Renal cortical epithelial cell (primary cell): ENCODE measurements at regions not wholly inside any gene's neighbourhood (a gene's known extent, or its start where the extent isn't known, plus 50 kb on each side); places are given as distances from the start of the nearest gene placed in this dataset.

Experiments used
- DNase-seq: peaks from one replicate; pipeline ENCODE4 v3.0.0-alpha.2; 2011; ENCODE audit warnings: low read depth

- DNase-seq, result no peak
Measured at GRCh38 chr20:60316476-60317158, 358.4 kb downstream of the CDH26 start.

DNA sequence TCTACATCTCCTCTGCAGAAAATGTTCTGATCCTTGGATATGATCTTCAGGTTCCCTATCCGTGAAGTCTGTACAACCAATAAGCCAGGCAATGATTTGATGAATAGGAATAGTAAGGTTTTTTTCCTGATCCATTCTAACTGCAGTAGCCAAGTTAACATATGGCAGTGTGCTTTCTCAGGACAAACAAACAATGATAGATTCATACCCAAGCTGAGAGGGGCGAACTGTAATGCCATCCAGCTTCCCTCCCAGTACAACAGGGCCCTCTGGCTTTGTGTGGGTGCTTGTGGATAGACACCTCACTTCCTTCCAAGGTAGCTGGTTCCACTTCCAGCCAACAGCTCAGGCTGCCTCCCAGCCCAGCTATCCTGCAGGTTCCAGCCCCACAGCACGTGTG lies 359.2 kb downstream of the CDH26 start:
- no peak for DNase-seq

GRCh38 chr20:60321601-60322000 lies 363.4 kb downstream of the CDH26 start:
- DNase-seq, result no peak

DNA sequence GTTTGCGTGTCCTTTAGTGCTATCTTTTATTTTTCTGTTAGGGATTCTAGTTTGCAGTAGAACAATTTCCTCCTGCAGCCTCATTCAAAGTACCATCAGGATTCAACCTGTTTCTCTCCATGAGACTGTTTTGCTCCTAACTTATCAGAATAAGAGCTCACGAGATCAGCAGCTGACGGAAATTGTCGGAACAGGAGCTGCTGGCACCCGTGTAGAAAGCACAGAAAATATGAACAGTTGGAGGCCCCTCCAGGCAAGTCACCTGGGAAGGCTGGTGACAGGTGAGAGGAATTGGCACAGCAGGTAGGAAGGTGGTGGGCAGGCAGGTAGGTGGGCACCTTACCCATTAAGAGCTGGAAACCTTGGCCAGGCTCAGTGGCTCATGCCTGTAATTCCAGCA lies 368.6 kb downstream of the CDH26 start:
- DNase-seq, result no peak

- no peak for DNase-seq
Measured at GRCh38 chr20:60327971-60328660, 369.9 kb downstream of the CDH26 start.

DNA sequence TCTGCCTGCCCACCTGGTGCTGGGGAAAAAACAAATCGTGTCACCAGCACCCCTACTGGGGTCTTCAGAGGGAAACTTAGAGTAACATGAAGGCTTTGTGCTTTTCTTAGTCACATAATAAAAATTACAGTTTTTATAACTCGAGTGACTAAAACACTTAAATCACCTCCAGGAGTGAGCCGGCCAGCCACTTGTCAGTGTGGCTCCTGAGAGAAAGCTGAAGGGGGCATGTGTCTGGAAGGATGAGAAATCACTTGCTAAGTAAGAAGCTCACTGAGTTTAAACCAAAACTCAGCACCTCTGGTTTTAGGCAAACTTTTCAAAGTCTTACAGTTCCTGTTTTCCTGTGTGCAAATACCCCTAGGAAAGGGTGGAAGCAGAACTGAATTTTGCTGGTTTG lies 372.2 kb downstream of the CDH26 start:
- no peak for DNase-seq

DNA sequence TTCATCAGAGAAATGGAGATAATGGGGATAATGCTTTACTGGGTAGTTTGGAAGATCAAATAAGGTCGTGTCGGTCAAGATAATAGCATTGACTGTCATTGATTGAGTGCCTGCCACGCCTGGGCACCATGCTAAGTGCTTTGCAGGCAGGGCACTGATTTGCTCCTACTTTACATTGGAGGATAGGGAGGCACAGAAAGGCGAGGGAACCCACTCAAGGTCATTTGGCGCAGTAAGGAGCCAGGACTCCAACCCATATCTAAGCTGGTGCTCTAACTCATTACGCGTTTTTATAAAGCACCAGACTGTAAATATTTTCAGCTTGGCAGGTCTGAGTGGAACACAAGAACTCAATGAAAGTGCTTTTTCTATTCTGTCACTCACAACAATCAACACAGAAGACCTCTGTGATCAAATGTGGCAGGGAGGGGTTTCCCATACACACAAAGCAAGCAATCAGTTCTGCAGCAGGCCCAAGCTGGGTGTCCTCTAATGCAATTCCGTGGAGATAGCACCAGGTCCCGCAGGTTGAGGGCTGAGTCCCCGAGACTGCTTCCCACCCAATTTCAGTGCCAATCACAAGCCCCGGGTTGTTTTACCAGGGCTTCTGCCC lies 373.6 kb downstream of the CDH26 start:
- no peak for DNase-seq

GRCh38 chr20:60332523-60332922 lies 374.3 kb downstream of the CDH26 start:
- DNase-seq, result no peak

DNA sequence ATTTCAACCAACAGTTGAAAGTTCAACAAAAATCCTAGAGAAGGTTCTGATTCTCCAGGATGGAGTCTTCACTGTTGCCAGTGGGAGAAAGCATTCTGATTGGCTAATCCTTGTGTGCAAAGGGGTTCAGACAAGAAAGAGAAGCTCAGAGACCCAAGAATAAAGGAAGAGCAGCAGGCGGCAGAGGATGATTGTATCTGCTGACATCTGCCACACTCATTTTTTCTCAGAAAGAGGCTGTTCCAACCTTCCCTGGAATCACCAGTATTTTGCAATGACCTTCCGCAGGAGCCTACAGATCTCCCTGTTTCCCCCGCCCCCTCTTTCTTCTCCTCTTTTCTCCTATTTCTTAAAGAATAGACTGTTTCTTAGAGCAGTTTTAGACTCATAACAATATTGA lies 376.7 kb downstream of the CDH26 start:
- no peak for DNase-seq

GRCh38 chr20:60338556-60338955 lies 380.3 kb downstream of the CDH26 start:
- DNase-seq, result no peak

DNA sequence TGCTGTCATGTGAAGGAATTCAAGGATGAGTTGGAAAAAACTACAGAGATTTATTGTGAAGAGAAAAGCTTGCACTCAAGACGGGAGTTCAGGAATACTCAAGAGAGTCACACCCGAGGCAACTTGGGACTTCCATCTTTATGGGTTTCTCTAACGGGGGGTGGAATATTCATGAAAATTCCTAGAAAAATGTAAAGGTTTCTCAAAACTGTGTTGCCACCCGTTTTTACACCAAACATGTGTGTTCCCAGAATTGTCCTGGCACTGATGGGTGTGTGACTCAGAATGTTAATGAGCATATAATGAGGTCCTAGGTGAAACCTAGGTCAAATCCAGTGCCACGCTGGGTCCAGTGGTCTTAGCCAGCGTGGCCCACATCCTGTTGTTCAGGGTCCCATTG lies 381.5 kb downstream of the CDH26 start:
- DNase-seq, result no peak

- DNase-seq, result no peak
Measured at GRCh38 chr20:60340232-60340631, 382.0 kb downstream of the CDH26 start.

GRCh38 chr20:60341062-60341461 lies 382.8 kb downstream of the CDH26 start:
- no peak for DNase-seq

DNA sequence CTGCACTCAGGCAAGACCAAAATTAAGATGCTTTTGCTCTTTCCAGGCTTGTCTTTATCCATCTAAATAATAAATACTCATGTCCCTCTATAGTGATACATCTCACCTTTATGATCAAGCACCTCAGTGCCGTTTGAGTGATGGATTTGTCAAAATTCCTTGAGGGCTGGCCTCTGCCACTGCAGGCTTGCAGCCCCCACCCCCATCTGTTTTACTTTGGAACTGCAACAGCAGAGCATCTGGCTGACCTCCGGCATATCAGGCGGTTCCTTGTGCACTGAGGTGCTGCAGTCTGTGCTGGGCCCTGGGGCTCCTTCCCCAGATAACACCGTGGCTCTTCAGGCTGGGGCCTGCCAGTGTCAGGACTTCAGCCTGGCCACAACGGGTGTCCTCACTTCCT lies 386.9 kb downstream of the CDH26 start:
- no peak for DNase-seq

- no peak for DNase-seq
Measured at GRCh38 chr20:60349418-60349817, 391.2 kb downstream of the CDH26 start.

DNA sequence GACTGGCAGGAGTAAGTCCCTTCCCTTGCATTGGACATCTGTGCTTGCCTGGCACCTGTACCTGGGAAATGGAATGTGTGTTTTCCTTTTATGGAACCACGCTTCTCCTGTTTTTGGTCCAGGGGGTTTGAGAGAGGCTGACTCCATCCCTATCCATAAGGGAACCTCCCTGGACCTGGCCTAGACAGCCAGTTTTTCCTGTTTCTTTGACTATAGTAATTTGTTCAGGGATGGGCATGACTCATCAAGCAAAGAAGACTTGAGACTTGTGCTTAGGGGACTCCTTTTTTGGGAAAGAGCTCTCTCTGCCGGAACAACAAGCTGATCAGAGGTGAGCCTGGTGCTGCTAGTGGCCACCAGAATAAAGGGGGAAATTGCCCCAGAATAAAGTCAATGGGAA lies 393.8 kb downstream of the CDH26 start:
- DNase-seq, result no peak

- DNase-seq, result no peak
Measured at GRCh38 chr20:60352596-60352995, 394.4 kb downstream of the CDH26 start.

DNA sequence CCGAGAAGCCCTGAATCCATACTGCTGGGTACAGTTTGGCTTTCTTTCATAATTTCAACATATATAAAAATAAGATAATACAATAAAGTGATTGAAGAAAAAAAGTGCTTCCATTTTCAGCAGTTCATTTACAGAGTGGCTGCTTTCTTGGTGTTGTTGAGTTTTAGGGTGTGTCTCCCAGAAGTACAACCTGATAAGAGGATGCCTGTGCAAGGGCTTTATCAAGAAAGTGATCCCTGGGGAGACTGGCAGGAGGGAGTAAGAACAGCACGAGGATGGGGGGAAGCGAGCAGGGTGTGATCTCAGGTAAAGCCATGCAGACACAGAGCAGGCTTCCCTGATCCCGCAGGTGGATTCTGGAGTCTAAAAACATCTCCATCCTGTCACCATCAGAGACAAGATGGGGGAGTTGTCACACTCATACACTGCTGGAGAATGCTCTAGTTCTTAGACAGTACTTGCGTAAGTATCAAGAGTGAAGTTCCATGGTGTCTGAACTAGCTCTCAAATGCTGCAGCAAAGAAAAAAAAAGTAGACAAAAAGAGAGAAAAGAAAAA lies 395.9 kb downstream of the CDH26 start:
- no peak for DNase-seq

DNA sequence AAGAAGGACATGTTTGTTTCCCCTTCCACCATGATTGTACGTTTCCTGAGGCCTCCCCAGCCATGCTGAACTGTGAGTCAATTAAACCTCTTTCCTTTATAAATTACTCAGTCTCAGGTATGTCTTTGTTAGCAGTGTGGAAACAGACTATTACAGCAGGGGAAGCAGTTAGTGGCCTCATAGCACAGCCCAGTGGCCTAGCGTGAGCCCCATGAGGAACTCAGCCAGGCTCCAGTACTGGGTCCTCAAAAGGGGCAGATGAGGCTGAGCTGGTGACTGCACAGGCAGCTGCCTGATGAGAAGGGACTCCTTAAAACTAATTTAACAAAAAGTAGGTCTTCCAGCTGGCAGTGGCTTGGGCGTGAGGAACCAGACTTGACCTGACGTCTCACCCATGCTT lies 399.9 kb downstream of the CDH26 start:
- DNase-seq, result no peak

DNA sequence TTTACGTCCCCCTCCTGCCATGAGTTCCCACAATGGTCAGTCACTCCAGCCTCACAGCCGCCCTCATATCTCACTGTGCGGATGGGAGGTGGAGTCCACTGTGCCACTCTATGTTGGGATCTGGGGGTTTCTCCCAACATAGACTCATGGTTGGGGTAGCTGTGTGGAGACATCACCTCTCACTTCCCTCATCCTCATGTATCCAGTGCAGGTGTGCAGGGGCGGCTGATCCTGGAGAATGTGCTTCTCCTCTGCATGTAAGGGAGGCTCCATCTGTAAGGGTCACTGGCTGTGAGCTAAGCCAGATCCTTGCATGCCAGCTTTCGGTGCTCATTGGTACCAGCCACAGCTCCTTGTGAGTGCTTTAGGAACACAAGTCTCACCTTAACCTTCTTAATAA lies 400.8 kb downstream of the CDH26 start:
- no peak for DNase-seq

DNA sequence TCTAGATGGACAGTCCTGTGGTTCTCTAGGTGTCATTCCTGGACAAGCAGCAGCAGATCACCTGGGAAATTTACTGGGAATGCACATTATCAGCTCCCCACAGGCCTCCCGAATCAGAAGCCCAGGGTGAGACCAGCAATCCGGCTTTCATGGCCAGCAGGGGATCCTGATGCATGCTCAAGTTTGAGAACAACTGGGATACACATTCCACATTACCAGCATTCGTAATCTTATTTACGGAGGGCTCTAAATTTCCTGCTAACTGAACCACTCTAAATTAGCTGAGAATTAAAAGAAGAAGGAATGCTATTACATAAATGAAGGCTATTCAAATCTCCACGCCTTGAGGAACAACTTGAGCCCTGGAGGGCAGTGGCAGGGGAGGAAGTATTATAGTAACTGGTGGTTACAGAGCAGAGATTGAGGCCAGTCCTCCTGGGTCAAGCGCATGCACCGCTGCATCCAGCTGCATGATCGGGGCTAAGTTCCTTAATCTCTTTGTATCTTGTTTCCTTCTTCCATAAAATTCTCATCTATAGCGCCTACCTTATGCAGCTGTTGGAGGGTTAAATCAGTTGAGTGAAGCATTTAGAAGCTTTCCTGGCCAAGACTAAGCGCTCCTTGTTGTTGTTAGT lies 403.7 kb downstream of the CDH26 start:
- no peak for DNase-seq

DNA sequence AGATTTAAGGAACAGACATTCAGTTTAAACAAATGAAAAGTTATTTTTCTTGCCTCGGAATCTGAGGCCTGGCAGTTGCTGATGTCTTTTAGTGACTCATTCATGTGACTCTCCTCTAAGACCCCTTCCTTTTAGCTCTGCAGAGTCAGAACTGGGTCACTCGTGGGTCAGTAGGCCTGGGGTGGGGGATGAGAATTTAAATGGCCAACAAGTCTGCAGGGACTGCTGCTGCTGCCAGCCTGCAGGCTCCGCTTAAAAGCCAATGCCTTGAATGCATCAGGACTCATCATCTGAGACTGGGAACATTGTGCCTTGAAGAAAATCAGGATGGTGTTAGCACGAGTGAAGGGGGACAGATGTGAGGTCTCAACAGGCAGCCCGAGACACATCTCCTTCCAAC lies 404.3 kb downstream of the CDH26 start:
- no peak for DNase-seq

DNA sequence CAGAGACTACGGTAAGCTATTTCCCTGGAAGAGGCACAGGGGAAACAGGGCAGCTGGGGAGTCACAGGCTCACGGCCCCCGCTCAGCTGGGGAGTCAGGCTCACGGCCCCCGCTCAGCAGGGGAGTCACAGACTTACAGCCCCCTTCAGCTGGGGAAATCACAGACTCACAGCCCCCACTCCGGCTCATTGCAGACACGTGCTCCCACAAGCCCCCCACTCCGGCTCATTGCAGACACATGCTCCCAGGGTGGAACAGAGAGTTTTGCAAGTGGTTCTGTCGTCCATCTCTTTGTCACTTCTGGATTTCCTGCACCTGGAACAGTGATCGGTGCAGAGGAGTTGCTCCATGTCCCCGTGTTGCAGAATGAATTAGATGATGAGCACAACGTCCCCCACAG lies 405.5 kb downstream of the CDH26 start:
- no peak for DNase-seq
